ENCODE measurements at regions not wholly inside any gene's neighbourhood (a gene's known extent, or its start where the extent isn't known, plus 50 kb on each side); places are given as distances from the start of the nearest gene placed in this dataset.
"Not testable (repeated sequence)": the region's sequence is repeated elsewhere in the genome, so short reads cannot be mapped to it uniquely, and the experiment has no call there.

GRCh38 chr11:3516934-3517567 is 124.7 kb downstream of the ART5 start:
- not testable (repeated sequence) for TF ChIP-seq CTCF, POLR2A (IDR thresholded peaks at IDR 0.05)
